Upper lobe of left lung (tissue), 6 donors: ENCODE measurements at regions not wholly inside any gene's neighbourhood (a gene's known extent, or its start where the extent isn't known, plus 50 kb on each side); places are given as distances from the start of the nearest gene placed in this dataset.

Source experiments
- ATAC-seq, 2 donors: fragments of 200-7000 bp; cut with Tn5 transposase; one replicate each; pipeline ENCODE4 v1.9.1; 2022; ENCODE audit warnings: mild to moderate bottlenecking in 2 of 2, moderate library complexity in 2 of 2; ENCODE audit not compliant: low FRiP score in 2 of 2
- DNase-seq, 2 donors: peaks; one replicate each; pipeline ENCODE4 v3.0.0-alpha.2; 2019 to 2020
- H3K27ac ChIP-seq, 4 donors: fragments of 200-600 bp; sonication (generic); one replicate each; pipeline ENCODE4 v1.5.1; 2016 to 2019
- H3K27me3 ChIP-seq, 4 donors: fragments of 200-600 bp; sonication (generic); one replicate each; pipeline ENCODE4 v1.5.1; 2017 to 2019
- H3K36me3 ChIP-seq, 4 donors: fragments of 200-600 bp; sonication (generic); one replicate each; pipeline ENCODE4 v1.5.1; 2016 to 2019
- H3K4me1 ChIP-seq, 4 donors: fragments of 200-600 bp; sonication (generic); one replicate each; pipeline ENCODE4 v1.5.1; 2018 to 2019
- H3K4me3 ChIP-seq, 4 donors: fragments of 200-600 bp; sonication (generic); one replicate each; pipeline ENCODE4 v1.5.1; 2017 to 2019; ENCODE audit warnings: mild to moderate bottlenecking in 2 of 4, moderate library complexity in 1 of 4
- H3K9me3 ChIP-seq, 4 donors: fragments of 200-600 bp; sonication (generic); one replicate each; pipeline ENCODE4 v1.5.1; 2018 to 2019
- CTCF ChIP-seq, 6 experiments: fragments of 450-650 bp in 4 of 6; fragments of 200-600 bp in 2 of 6; sonication (generic) in 2 of 6; IDR thresholded peaks; one replicate each; pipeline ENCODE4 v1.5.1; 2016 to 2019; ENCODE audit warnings: antibody characterized with exemption in 6 of 6
- EP300 ChIP-seq, 4 donors: sonication (generic); formaldehyde crosslinking; IDR thresholded peaks; one replicate each; pipeline ENCODE4 v1.5.1; 2017; ENCODE audit warnings: antibody characterized with exemption in 4 of 4, control low read depth in 2 of 4
- POLR2A ChIP-seq, 4 donors: fragments of 450-650 bp; IDR thresholded peaks; one replicate each; pipeline ENCODE4 v1.5.1; 2016 to 2017; ENCODE audit warnings: antibody characterized with exemption in 4 of 4, mild to moderate bottlenecking in 2 of 4
- POLR2AphosphoS5 ChIP-seq, 2 donors: sonication (generic); formaldehyde crosslinking; IDR thresholded peaks; one replicate each; pipeline ENCODE4 v1.5.1; 2017; ENCODE audit warnings: antibody characterized with exemption in 2 of 2
- WGBS, 2 donors: methylation state at CpG; one replicate each; pipeline ENCODE4 v1.1.5; 2017 to 2018; 5-methylcytosine and 5-hydroxymethylcytosine counted together
- donor health status: DM: no; HTN: no; CAD: no; lungs with moderate emphysema.
- donor health status: DM: no; HTN: yes; CAD: no; lungs with severe emphysema.

GRCh38 chr10:2122431-2123124 is 385.3 kb upstream of the ADARB2 start:
- DNase-seq (no peak), ATAC-seq (no peak)
- no peaks in the 10 kb centered on the region for H3K9me3 ChIP-seq
- no peaks in the 10 kb centered on the region for H3K4me1 ChIP-seq
- H3K27ac ChIP-seq, result no peak overlapping the region
- WGBS, 2 donors, result 71 to 86% methylated on average over 8 of the region's 8 CpGs
- no peaks in the 10 kb centered on the region for H3K36me3 ChIP-seq
- TF ChIP-seq EP300 (IDR thresholded peaks at IDR 0.05) (no peak), POLR2A (IDR thresholded peaks at IDR 0.05) (no peak), CTCF (IDR thresholded peaks at IDR 0.05) (no peak), POLR2AphosphoS5 (IDR thresholded peaks at IDR 0.05) (no peak)
- no peaks in the 10 kb centered on the region for H3K27me3 ChIP-seq
- no peak overlapping the region for H3K4me3 ChIP-seq

- 56% methylated on average over 5 of the region's 5 CpGs for WGBS, 2 donors
- Histone ChIP-seq H3K27ac (no peak overlapping the region), H3K36me3 (no peaks in the 10 kb centered on the region), H3K4me1 (no peaks in the 10 kb centered on the region), H3K4me3 (no peak overlapping the region), H3K9me3 (peaks cover 0 to 2% (median 0%) of the 10 kb centered on the region in 4 donors), H3K27me3 (no peaks in the 10 kb centered on the region)
- DNase-seq (no peak), ATAC-seq (no peak)
- no peak for TF ChIP-seq POLR2AphosphoS5 (IDR thresholded peaks at IDR 0.05)
- no peak for TF ChIP-seq EP300 (IDR thresholded peaks at IDR 0.05)
- TF ChIP-seq CTCF (IDR thresholded peaks at IDR 0.05), result no peak
- no peak for TF ChIP-seq POLR2A (IDR thresholded peaks at IDR 0.05)
These were observed 384.6 kb upstream of the ADARB2 start for GRCh38 chr10:2121929-2122328.

- H3K4me3 ChIP-seq, result no peak overlapping the region
- WGBS, 2 donors, result 73 to 90% methylated on average over 1 of the region's 1 CpG
- peaks cover 0 to 6% (median 0%) of the 10 kb centered on the region in 4 donors for H3K9me3 ChIP-seq
- no peaks in the 10 kb centered on the region for H3K36me3 ChIP-seq
- TF ChIP-seq CTCF (IDR thresholded peaks at IDR 0.05), result no peak
- no peak for TF ChIP-seq POLR2AphosphoS5 (IDR thresholded peaks at IDR 0.05)
- no peak for TF ChIP-seq EP300 (IDR thresholded peaks at IDR 0.05)
- no peak for TF ChIP-seq POLR2A (IDR thresholded peaks at IDR 0.05)
- H3K27me3 ChIP-seq, result no peaks in the 10 kb centered on the region
- no peak for ATAC-seq
- no peak overlapping the region for H3K27ac ChIP-seq
- no peak for DNase-seq
- H3K4me1 ChIP-seq, result no peaks in the 10 kb centered on the region
These were observed 384.0 kb upstream of the ADARB2 start for GRCh38 chr10:2121315-2121714.

GRCh38 chr10:2120746-2121145 is 383.4 kb upstream of the ADARB2 start:
- no peak overlapping the region for H3K4me3 ChIP-seq
- WGBS, 2 donors, result 39 to 56% methylated on average over 9 of the region's 9 CpGs

More at GRCh38 chr10:2120746-2121145, 383.4 kb upstream of the ADARB2 start:
- H3K4me1 ChIP-seq, result no peaks in the 10 kb centered on the region
- no peak overlapping the region for H3K27ac ChIP-seq
- no peaks in the 10 kb centered on the region for H3K36me3 ChIP-seq
- TF ChIP-seq POLR2AphosphoS5 (IDR thresholded peaks at IDR 0.05), result no peak
- no peak for TF ChIP-seq CTCF (IDR thresholded peaks at IDR 0.05)
- no peak for TF ChIP-seq EP300 (IDR thresholded peaks at IDR 0.05)
- no peak for TF ChIP-seq POLR2A (IDR thresholded peaks at IDR 0.05)
- H3K27me3 ChIP-seq, result no peaks in the 10 kb centered on the region
- no peak for DNase-seq
- peaks cover 0 to 6% (median 0%) of the 10 kb centered on the region in 4 donors for H3K9me3 ChIP-seq
- no peak for ATAC-seq
